Ascending aorta (tissue), 2 donors: ENCODE measurements at regions not wholly inside any gene's neighbourhood (a gene's known extent, or its start where the extent isn't known, plus 50 kb on each side); places are given as distances from the start of the nearest gene placed in this dataset.

Source experiments
- DNase-seq, 2 donors: peaks; one replicate each; pipeline ENCODE4 v3.0.0-alpha.2; 2019; ENCODE audit warnings: low spot score in 2 of 2
- H3K27ac ChIP-seq, 2 donors: fragments of 200-600 bp; sonication (generic); one replicate each; pipeline ENCODE4 v1.5.1; 2016 to 2017; ENCODE audit warnings: mild to moderate bottlenecking in 1 of 2
- H3K27me3 ChIP-seq: fragments of 200-600 bp; sonication (generic); one replicate; pipeline ENCODE4 v1.5.1; 2017
- H3K36me3 ChIP-seq, 2 donors: fragments of 200-600 bp; sonication (generic); one replicate each; pipeline ENCODE4 v1.5.1; 2016
- H3K4me1 ChIP-seq, 2 donors: fragments of 200-600 bp; sonication (generic); one replicate each; pipeline ENCODE4 v1.5.1; 2016 to 2017; ENCODE audit warnings: mild to moderate bottlenecking in 1 of 2
- H3K4me3 ChIP-seq, 2 donors: fragments of 200-600 bp; sonication (generic); one replicate each; pipeline ENCODE4 v1.5.1; 2016 to 2017; ENCODE audit warnings: mild to moderate bottlenecking in 1 of 2
- H3K9me3 ChIP-seq, 2 donors: fragments of 200-600 bp; sonication (generic); one replicate each; pipeline ENCODE4 v1.5.1; 2016
- CTCF ChIP-seq, 3 experiments: fragments of 200-600 bp in 2 of 3; fragments of 450-650 bp in 1 of 3; sonication (generic) in 2 of 3; IDR thresholded peaks; one replicate each; pipeline ENCODE4 v1.5.1; 2016 to 2019; ENCODE audit warnings: antibody characterized with exemption in 3 of 3, mild to moderate bottlenecking in 1 of 3, moderate library complexity in 1 of 3
- intact Hi-C: fragments of 100-400 bp; cut with DNase I; formaldehyde crosslinking; loops from one replicate; pipeline ENCODE4 v1.15.1; 2023

- H3K4me3 ChIP-seq, result no peak overlapping the region
- H3K9me3 ChIP-seq, result no peaks in the 10 kb centered on the region
- H3K36me3 ChIP-seq, result no peaks in the 10 kb centered on the region
- H3K4me1 ChIP-seq, result no peaks in the 10 kb centered on the region
- H3K27ac ChIP-seq, result no peak overlapping the region
- no peaks in the 10 kb centered on the region for H3K27me3 ChIP-seq
- TF ChIP-seq CTCF (IDR thresholded peaks at IDR 0.05), result no peak
- no peak for DNase-seq
- intact Hi-C loops, result no loop called here
Measured at GRCh38 chr10:117601716-117602115, 59.2 kb downstream of the EMX2 start.

GRCh38 chr10:117603081-117603480, 60.5 kb downstream of the EMX2 start:
- TF ChIP-seq CTCF (IDR thresholded peaks at IDR 0.05), result no peak
- Histone ChIP-seq H3K4me1 (no peaks in the 10 kb centered on the region), H3K27me3 (no peaks in the 10 kb centered on the region), H3K4me3 (no peak overlapping the region), H3K36me3 (no peaks in the 10 kb centered on the region), H3K9me3 (no peaks in the 10 kb centered on the region), H3K27ac (no peak overlapping the region)
- intact Hi-C loops, result no loop called here
- no peak for DNase-seq

GRCh38 chr10:117603726-117604125, 61.2 kb downstream of the EMX2 start:
- Histone ChIP-seq H3K4me1 (no peaks in the 10 kb centered on the region), H3K27ac (no peak overlapping the region), H3K27me3 (no peaks in the 10 kb centered on the region), H3K9me3 (no peaks in the 10 kb centered on the region), H3K36me3 (no peaks in the 10 kb centered on the region), H3K4me3 (no peak overlapping the region)
- no peak for DNase-seq
- intact Hi-C loops, result no loop called here
- no peak for TF ChIP-seq CTCF (IDR thresholded peaks at IDR 0.05)

- H3K4me1 ChIP-seq, result peaks cover 0 to 6% of the 10 kb centered on the region in 2 donors
- DNase-seq, result peak in 1 of 2 donors; percentile 72
- intact Hi-C loops, result no loop called here
- no peak overlapping the region for H3K4me3 ChIP-seq
- no peaks in the 10 kb centered on the region for H3K9me3 ChIP-seq
- TF ChIP-seq CTCF (IDR thresholded peaks at IDR 0.05), result no peak
- no peaks in the 10 kb centered on the region for H3K27me3 ChIP-seq
- no peaks in the 10 kb centered on the region for H3K36me3 ChIP-seq
- H3K27ac ChIP-seq, result peak overlapping the region in 1 of 2 donors; percentile 40
Measured at GRCh38 chr10:117609095-117609795, 66.7 kb downstream of the EMX2 start.

- DNase-seq, result no peak
- no peaks in the 10 kb centered on the region for H3K27me3 ChIP-seq
- H3K9me3 ChIP-seq, result no peaks in the 10 kb centered on the region
- no peaks in the 10 kb centered on the region for H3K36me3 ChIP-seq
- no peak overlapping the region for H3K4me3 ChIP-seq
- peaks cover 0 to 6% of the 10 kb centered on the region in 2 donors for H3K4me1 ChIP-seq
- TF ChIP-seq CTCF (IDR thresholded peaks at IDR 0.05), result no peak
- H3K27ac ChIP-seq, result no peak overlapping the region
- intact Hi-C loops, result no loop called here
Measured at GRCh38 chr10:117609796-117610170, 67.2 kb downstream of the EMX2 start.

- no peaks in the 10 kb centered on the region for H3K36me3 ChIP-seq
- H3K27me3 ChIP-seq, result no peaks in the 10 kb centered on the region
- intact Hi-C loops, result no loop called here
- H3K4me3 ChIP-seq, result no peak overlapping the region
- H3K9me3 ChIP-seq, result no peaks in the 10 kb centered on the region
- DNase-seq, result no peak
- H3K27ac ChIP-seq, result no peak overlapping the region
- H3K4me1 ChIP-seq, result peaks cover 0 to 6% of the 10 kb centered on the region in 2 donors
- no peak for TF ChIP-seq CTCF (IDR thresholded peaks at IDR 0.05)
Measured at GRCh38 chr10:117610321-117610720, 67.8 kb downstream of the EMX2 start.
